SHP77 (cell line): ENCODE measurements at regions not wholly inside any gene's neighbourhood (a gene's known extent, or its start where the extent isn't known, plus 50 kb on each side); places are given as distances from the start of the nearest gene placed in this dataset.

Experiments used
- DNase-seq, 2 experiments: peaks; one replicate each; lab custom pipeline; 2025; lab: John Stamatoyannopoulos, UW

DNA sequence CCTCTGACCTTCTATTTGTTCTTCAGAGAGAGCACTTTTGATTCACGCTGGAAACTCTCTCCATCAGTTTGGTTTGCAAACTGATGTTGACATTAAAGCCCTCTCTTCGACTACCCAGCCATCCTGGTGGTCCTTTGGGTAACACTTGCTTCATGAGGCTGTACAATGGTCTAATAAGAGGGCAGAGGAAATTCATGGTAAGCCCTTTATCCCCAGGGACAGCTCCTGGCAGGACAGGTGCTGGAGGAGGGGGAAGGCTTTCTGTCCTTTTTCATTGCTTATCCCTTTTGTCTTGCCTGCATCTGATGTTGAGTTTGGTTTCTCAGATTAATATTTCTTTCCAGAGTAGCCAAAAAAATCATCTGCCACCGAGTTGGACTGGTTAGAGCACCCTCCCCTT lies 52.1 kb upstream of the CD93 start:
- DNase-seq = peak in 1 of 2 experiments; percentile 45

DNA sequence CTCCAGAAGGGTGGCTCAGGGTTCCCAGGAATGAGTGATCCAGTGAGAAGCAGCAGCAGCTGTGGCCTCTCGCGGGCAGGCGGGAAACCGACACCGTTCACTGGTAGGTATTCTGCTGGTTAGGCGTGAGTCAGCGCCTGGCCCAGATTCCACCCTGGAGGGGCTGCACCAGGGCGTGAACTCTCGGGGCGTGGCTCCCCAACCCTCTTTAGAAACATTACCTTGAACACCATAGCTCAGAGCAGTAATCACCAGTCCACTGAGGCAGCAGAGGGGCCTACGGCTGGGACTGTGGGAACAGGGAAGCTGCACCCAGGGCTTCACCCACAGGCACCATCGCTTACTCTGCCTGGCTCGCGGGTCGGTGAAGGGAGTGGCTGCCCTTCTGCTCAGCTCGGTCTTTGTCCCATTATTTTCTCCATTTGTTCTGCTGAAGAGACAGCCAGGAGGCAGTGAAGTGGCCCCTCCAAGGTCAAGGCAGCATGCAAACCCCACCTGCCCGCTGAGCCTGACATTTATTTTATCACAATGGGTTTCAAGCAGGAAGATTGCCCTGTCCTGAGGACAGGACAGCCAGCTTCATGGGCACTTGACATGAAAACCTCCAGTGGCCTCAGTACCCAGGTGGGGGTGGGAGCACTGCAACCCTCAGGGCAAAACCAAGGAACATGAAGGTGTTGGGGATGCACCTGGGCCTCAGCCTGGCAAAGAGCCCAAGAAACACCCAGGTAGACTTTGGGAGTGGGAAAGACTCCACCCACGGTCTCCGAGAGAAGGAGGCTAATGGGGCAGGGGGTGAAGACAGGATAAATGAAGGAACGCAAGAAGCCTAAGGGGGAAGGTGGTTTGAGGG lies 51.0 kb upstream of the CD93 start:
- DNase-seq = peak; percentile 97 to 99

DNA sequence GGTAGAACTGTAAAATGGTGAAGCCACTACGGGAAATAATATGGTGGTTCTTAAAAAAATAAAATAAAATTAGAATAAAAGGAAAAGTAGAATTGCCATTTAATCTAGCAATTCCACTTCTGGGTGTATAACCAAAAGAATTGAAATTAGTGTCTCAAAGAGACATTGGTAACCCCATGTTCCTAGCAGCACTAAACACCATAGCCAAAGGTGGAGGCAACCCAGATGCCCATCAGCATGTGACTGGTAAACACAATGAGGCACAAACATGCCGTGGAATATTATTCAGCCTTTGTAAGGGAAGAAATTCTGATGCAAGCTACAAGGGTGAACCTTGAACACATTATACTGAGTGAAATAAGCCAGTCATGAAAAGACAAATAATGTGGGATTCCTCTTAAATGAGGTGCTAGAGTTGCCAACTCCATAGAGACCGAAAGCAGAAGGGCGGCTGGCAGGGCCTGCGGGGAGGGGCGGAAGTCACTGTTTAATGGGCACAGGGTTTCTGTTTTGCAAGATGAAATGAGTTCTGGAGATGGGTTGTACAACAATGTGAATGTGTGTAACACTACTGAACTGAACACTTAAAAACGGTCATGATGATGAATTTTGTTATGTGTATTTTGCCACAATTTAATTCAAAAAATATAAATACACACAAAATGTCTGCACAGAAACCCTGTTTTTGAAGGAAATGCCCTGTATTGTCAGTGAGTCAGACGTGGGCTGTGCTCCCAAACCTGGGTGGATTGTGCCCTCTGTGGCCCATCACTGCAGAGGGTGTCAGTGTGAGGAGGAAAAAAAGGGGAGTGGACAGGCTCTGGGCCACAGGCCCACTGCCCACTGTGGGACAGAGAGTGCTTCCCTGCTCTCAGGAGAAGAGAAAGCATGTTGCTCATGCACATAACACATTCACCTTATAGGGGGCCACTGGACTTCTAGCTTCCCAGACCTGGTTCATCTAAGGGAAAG lies 49.6 kb upstream of the CD93 start:
- DNase-seq = peak; percentile 56 to 67
